ENCODE measurements at regions not wholly inside any gene's neighbourhood (a gene's known extent, or its start where the extent isn't known, plus 50 kb on each side); places are given as distances from the start of the nearest gene placed in this dataset.

DNA sequence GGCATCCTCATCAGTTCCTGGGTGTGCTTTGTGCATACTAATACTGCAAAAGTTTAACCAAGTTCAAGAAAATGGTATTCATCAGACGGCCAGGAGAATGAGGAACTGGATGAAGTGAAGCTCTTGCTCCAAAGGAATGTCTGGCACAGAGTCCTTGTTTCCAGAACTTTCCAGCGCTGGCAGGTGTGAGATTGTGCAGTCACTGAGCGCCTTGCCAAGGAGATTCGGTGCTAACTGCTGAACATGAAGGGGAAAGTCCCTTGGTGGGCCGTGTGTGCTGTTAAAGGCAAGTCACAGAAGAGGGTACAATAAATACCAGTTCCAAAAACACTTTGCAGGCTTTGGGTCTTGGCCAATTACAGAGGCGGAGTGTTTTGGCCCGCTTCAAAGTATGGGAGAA lies 262.3 kb upstream of the SOX4 start:
- TF ChIP-seq, protein P1, sequence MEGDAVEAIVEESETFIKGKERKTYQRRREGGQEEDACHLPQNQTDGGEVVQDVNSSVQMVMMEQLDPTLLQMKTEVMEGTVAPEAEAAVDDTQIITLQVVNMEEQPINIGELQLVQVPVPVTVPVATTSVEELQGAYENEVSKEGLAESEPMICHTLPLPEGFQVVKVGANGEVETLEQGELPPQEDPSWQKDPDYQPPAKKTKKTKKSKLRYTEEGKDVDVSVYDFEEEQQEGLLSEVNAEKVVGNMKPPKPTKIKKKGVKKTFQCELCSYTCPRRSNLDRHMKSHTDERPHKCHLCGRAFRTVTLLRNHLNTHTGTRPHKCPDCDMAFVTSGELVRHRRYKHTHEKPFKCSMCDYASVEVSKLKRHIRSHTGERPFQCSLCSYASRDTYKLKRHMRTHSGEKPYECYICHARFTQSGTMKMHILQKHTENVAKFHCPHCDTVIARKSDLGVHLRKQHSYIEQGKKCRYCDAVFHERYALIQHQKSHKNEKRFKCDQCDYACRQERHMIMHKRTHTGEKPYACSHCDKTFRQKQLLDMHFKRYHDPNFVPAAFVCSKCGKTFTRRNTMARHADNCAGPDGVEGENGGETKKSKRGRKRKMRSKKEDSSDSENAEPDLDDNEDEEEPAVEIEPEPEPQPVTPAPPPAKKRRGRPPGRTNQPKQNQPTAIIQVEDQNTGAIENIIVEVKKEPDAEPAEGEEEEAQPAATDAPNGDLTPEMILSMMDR (IDR thresholded peaks at IDR 0.05; ENCODE audit: insufficient read depth, low read length), result no peak
- TF ChIP-seq GABPA (IDR thresholded peaks at IDR 0.05; ENCODE audit: low read depth), result no peak
- TF ChIP-seq POLR2AphosphoS5 (IDR thresholded peaks at IDR 0.05; ENCODE audit: low read depth), result no peak
- peak; percentile 57; the same call in 1 of the 2 replicates for TF ChIP-seq SPI1 (IDR thresholded peaks at IDR 0.05; ENCODE audit: borderline replicate concordance, low read depth)
- TF ChIP-seq, protein P2, sequence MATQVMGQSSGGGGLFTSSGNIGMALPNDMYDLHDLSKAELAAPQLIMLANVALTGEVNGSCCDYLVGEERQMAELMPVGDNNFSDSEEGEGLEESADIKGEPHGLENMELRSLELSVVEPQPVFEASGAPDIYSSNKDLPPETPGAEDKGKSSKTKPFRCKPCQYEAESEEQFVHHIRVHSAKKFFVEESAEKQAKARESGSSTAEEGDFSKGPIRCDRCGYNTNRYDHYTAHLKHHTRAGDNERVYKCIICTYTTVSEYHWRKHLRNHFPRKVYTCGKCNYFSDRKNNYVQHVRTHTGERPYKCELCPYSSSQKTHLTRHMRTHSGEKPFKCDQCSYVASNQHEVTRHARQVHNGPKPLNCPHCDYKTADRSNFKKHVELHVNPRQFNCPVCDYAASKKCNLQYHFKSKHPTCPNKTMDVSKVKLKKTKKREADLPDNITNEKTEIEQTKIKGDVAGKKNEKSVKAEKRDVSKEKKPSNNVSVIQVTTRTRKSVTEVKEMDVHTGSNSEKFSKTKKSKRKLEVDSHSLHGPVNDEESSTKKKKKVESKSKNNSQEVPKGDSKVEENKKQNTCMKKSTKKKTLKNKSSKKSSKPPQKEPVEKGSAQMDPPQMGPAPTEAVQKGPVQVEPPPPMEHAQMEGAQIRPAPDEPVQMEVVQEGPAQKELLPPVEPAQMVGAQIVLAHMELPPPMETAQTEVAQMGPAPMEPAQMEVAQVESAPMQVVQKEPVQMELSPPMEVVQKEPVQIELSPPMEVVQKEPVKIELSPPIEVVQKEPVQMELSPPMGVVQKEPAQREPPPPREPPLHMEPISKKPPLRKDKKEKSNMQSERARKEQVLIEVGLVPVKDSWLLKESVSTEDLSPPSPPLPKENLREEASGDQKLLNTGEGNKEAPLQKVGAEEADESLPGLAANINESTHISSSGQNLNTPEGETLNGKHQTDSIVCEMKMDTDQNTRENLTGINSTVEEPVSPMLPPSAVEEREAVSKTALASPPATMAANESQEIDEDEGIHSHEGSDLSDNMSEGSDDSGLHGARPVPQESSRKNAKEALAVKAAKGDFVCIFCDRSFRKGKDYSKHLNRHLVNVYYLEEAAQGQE (IDR thresholded peaks at IDR 0.05; ENCODE audit: insufficient replicate concordance, low read depth), result no peak

Measured in HL-60 (cell line).